GM21529 (cell line): ENCODE measurements at regions not wholly inside any gene's neighbourhood (a gene's known extent, or its start where the extent isn't known, plus 50 kb on each side); places are given as distances from the start of the nearest gene placed in this dataset.
"Not testable (repeated sequence)": the region's sequence is repeated elsewhere in the genome, so short reads cannot be mapped to it uniquely, and the experiment has no call there.

Experiments
- ATAC-seq: cut with Tn5 transposase; IDR thresholded peaks from one replicate; pipeline ENCODE4 v1.9.1; 2021; ENCODE audit not compliant: unreplicated experiment

- ATAC-seq = no peak
These were observed 70.0 kb downstream of the LMO4 start for GRCh38 chr1:87398641-87399040.

GRCh38 chr1:87399264-87399663, 70.6 kb downstream of the LMO4 start:
- ATAC-seq = no peak

GRCh38 chr1:87399701-87400100, 71.0 kb downstream of the LMO4 start:
- ATAC-seq = no peak

- ATAC-seq = no peak
These were observed 72.1 kb downstream of the LMO4 start for GRCh38 chr1:87400813-87401212.

- no peak for ATAC-seq
These were observed 73.7 kb downstream of the LMO4 start for GRCh38 chr1:87402241-87403002.

GRCh38 chr1:87403061-87403820, 74.6 kb downstream of the LMO4 start:
- no peak for ATAC-seq

GRCh38 chr1:87404296-87404695, 75.6 kb downstream of the LMO4 start:
- no peak for ATAC-seq

- ATAC-seq = no peak
These were observed 80.1 kb downstream of the LMO4 start for GRCh38 chr1:87408665-87409248.

GRCh38 chr1:87410776-87411480, 82.2 kb downstream of the LMO4 start:
- no peak for ATAC-seq

GRCh38 chr1:87413846-87414245, 85.2 kb downstream of the LMO4 start:
- ATAC-seq = not testable (repeated sequence)

GRCh38 chr1:87418048-87418447, 89.4 kb downstream of the LMO4 start:
- no peak for ATAC-seq

GRCh38 chr1:87421809-87422208, 93.1 kb downstream of the LMO4 start:
- ATAC-seq = no peak

- ATAC-seq = no peak
These were observed 95.9 kb downstream of the LMO4 start for GRCh38 chr1:87424541-87424940.

GRCh38 chr1:87426463-87427249, 98.0 kb downstream of the LMO4 start:
- no peak for ATAC-seq

GRCh38 chr1:87428367-87428766, 99.7 kb downstream of the LMO4 start:
- no peak for ATAC-seq

GRCh38 chr1:87428883-87429282, 100.2 kb downstream of the LMO4 start:
- ATAC-seq = no peak

- ATAC-seq = no peak
These were observed 104.0 kb downstream of the LMO4 start for GRCh38 chr1:87432685-87433084.

- ATAC-seq = not testable (repeated sequence)
These were observed 104.4 kb downstream of the LMO4 start for GRCh38 chr1:87433101-87433500.

- peak; percentile 68 for ATAC-seq
These were observed 106.8 kb downstream of the LMO4 start for GRCh38 chr1:87435484-87435883.

- not testable (repeated sequence) for ATAC-seq
These were observed 107.4 kb downstream of the LMO4 start for GRCh38 chr1:87436115-87436514.

- ATAC-seq = no peak
These were observed 107.9 kb downstream of the LMO4 start for GRCh38 chr1:87436534-87436933.
